ENCODE measurements at regions not wholly inside any gene's neighbourhood (a gene's known extent, or its start where the extent isn't known, plus 50 kb on each side); places are given as distances from the start of the nearest gene placed in this dataset.
"Not testable (repeated sequence)": the region's sequence is repeated elsewhere in the genome, so short reads cannot be mapped to it uniquely, and the experiment has no call there.

DNA sequence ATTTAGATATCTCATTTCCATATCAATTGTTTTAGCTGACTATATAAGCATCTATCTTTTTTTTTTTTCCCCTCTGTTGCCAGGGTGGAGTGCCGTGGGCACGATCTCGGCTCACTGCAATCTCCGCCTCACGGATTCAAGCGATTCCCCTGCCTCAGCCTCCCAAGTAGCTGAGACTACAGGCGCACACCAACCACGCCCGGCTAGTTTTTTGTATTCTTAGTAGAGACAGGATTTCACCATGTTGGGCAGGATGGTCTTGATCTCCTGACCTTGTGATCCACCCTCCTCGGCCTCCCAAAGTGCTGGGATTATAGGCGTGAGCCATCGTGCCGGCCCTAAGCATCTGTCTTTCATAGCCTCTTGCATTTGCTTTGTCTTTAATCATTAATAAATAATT lies 279.5 kb upstream of the SLC16A7 start:
- TF ChIP-seq POLR2A, TAF1, POLR2AphosphoS5 (IDR thresholded peaks at IDR 0.05; ENCODE audit: low read depth, low read length): not testable (repeated sequence)
